ENCODE measurements at regions not wholly inside any gene's neighbourhood (a gene's known extent, or its start where the extent isn't known, plus 50 kb on each side); places are given as distances from the start of the nearest gene placed in this dataset.

DNA sequence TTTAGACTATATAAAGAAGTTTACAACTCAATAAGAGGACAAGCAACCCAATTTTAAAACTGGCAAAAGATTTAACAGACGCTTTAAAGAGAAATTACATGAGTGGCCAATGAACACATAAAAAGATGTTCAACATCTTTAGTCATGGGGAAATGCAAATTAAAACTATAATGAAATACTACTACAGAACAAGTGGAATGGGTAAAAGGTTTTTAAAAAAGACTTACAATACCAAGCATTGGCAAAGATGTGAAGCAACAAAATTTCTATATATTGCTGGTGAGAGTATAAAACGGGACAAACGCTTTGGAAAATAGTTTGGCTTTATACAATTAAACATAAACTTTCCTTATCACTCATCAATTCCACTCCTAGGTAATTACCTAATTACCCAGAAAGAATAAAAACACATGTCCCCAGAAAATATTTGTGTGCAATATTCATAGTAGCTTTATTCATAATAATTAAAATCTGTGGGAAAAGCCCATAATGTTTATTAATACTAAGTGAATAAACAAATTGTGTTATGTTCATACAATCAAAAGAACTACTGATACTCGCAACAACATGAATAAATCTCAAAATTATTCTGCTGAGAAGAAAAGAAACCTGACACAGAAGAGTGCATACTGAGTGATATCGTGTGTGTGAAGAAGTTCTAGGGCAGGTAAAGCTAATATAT, 76.7 kb upstream of the MYCN start:
- no peak for DNase-seq (ENCODE audit: low read depth, low spot score)

DNA sequence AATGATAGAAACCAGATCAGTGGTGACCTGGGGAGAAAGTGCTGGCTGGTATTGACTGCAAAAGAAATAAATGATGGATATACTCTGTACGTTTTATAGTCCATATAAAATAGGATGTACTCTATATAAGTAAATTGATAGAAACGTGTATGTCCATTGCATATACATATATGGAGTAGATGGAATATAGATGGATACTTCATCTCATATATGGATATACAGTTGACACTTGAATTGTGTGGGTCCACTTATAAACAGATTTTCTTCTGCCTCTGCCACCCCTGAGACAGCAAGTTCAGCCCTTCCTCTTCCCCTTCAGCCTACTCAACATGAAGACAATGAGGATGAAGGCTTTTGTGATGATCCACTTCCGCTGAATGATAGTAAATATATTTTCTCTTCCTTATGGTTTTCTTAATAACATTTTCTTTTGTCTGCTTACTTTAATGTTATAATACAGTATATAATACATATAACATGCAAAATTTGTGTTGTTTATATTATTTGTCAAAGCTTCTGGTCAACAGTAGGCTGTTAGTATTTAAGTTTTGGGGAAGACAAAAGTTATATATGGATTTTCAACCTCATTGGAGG, 76.1 kb upstream of the MYCN start:
- no peak for DNase-seq (ENCODE audit: low read depth, low spot score)

DNA sequence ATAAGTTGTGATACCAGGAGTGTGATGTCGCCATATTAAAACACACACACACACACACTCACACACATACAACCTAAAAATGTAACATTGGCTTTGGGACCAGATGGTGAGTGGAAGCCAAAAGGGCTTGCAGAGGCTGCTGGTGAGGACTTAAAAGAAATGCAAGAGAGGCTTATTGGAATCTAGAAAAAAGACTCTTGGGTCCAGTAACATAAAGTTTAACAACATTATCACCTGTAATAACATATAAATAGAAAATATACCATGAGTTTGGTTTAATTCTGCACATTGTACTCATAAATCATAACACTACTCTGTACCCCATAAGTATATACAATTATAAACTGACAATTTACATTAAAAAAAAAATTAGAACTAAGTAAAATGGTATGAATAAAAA, 74.4 kb upstream of the MYCN start:
- DNase-seq (ENCODE audit: low read depth, low spot score): no peak

DNA sequence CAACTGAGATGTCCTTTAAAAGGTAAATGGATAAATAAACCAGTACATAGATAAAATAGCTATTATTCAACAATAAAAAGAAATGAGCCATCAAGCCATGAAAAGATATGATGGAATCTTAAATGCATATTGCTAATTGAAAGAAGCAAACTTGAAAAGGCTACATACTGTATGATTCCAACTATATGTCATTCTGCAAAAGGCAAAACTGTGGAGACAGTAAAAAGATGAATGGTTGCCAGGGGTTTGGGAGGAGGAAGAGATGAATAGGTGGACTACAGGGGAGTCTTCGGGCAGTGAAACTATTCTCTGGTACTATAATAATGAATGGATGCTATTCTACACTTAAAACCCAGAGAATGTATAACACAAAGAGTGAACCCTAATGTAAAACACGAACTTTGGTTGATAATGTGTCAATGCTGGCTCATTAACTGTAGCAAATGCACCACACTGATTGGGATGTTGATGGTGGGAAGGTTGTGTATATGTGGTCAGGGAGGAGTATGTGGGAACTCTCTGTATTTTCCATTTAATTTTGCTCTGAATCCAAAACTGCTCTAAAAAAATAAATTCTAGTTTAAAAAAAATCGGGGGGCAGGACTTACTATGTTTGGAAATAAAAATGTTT, 73.7 kb upstream of the MYCN start:
- no peak for DNase-seq (ENCODE audit: low read depth, low spot score)

DNA sequence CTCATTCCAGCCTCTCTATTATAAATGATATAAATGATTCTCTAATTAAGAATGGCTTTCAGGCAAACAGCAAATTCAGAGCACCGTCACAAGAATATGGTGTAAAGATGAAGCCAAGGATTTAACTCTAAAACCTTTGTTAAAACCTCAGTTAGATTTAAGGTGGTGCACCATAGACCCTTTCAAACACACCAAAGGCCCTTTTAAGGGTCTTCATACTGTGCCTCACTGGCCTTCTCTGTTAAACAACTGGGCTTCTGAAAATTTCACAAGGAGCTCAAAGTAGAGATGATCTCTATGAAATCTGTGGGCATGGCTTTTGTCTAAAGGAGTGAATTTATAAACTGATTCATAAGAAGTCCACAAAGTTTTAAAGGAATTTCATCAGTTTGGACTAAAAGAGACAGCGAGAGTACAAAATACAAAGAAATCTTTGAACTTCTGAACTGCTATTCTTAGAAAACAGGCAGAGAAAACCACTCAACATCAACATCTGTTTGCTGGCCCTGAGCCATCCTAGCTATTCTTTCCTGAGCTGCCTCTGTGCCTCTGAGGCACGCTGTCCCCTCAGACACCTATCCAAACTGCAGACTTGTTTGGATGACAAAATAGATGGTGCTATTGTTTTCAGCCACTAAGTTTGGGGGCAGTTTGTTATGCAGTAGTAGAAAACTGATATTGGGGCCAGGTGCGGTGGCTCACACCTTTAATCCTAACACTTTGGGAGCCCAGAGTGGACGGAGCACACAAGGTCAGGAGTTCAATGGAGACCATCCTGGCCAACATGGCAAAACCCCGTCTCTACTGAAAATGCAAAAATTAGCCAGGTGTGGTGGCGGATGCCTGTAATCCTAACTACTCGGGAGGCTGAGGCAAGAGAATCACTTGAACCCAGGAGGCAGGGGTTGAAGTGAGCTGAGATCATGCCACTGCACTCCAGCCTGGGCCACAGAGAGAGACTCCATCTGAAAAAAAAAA, 72.9 kb upstream of the MYCN start:
- no peak for DNase-seq (ENCODE audit: low read depth, low spot score)

DNA sequence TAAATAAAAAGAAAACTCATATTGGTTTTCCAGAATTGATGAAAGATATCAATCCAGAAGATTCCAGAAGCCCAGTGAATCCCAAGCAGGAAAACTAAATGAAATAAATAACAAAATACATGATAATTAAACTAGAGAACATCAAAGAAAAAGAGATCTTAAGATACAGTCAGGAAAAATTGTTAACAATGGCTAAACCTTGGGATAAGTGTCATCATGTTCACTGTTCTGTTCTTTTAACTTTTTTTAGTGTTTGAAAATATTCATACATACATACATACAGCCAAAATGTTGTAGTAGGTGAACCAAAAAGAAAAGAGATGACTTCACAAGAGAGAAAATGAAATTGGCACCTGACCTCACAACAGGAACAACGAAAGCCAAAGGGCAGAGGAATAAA, 72.2 kb upstream of the MYCN start:
- DNase-seq (ENCODE audit: low read depth, low spot score): no peak

DNA sequence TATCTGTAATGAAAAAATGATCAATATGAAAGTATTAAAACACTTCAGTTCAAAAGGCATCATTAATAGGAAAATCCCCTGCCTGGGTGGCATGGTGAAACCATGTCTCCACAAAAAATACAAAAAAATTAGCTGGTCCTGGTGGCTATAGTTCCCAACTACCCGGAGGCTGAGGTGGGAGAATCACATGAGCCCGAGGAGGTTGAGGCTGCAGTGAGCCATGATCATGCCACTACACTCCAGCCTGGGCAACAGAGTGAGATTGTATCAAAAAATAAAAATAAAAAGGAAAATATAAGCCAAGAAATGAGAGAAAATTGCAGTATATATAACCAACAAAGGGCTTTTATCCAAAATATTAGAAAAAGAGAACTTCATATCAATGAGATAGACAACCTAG, 71.6 kb upstream of the MYCN start:
- no peak for DNase-seq (ENCODE audit: low read depth, low spot score)

DNA sequence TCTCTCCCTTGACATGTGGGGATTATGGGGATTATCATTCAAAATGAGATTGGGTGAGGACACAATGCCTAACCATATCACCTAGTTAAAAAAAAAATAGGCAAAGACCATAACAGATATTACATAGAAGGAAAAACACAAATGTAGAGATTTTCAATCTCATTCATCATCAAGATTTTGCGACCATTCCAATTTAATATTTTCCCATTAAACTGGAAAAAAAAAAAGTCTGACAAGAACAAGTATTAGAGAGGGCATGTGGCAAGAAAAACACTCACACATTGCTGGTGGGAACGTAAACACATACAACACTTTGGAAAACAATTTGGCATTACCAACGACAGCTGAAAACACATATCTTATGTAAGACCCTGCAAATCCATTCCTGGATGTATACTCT, 71.0 kb upstream of the MYCN start:
- no peak for DNase-seq (ENCODE audit: low read depth, low spot score)

DNA sequence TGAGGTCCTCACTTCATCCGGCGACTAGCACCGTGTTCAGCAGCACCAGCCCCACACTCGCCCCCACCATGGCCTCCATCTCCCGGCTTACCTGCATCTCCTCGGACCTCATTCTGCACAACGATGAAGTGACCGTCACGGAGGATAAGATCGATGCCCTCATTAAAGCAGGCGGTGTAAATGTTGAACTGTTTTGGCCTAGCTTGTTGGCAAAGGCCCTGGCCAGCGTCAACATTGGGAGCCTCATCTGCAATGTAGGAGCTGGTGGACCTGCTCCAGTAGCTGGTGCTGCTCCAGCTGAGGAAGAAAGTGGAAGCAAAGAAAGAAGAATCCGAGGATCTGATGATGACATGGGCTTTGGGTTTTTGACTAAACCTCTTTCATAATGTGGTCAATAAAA, 70.5 kb upstream of the MYCN start:
- no peak for DNase-seq (ENCODE audit: low read depth, low spot score)

DNA sequence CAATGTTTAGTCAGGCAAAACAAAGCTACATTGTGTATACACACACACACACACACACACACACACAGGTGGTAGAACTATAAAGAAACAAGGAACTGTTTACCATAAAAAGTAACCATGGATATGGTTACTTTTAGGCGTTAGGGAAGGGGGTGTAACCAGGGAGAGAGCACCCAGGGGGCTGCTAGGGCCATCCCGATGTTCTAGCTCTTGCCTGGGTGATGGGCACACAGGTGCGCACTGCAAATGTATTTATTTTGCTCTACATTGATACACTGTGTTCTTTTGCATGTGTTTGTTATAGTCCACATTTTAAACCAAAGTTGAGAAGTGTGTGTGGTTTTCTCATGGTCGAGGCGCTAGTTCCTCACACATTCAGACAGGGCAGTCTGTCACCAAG, 69.8 kb upstream of the MYCN start:
- DNase-seq (ENCODE audit: low read depth, low spot score): no peak

DNA sequence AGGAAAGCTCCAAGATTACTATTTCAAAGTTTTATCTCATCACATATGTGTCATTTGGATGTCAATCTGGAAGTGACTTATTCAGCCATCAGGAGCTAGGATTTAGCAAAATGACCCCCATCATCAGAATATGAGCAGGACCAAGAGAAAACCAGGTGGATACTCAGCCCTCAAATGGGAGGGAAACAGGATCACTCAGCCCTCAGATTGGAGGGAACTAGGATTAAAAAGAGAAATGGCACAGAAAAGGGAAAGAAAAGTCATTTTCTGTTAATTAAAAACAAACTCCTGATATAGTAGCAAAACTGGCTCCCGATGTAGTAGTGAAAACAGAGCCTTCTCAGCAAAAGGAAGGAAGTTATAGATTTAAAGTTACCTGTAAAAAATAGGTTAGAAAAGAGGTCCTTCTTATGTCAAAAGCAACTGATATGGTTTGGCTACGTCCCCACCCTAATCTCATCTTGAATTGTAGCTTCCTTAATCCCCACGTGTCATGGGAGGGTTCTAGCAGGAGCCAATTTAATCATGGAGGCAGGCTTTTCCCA, 69.0 kb upstream of the MYCN start:
- DNase-seq (ENCODE audit: low read depth, low spot score): no peak

DNA sequence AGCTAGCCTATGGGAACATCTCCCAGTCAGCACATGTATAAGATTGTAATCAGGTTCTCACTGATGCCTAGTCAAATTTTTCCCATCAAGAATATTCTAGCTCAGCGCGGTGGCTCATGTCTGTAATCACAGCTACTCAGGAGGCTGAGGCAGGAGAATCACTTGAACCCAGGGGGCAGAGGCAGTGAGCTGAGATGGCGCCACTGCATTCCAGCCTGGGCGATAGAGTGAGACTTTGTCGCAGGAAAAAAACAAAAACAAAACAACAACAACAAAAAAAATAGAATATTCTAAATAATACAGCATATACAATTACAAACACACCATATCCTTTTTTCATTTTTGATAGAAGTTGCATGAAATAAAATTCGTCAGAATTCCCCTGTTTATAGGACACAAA, 67.5 kb upstream of the MYCN start:
- DNase-seq (ENCODE audit: low read depth, low spot score): no peak

DNA sequence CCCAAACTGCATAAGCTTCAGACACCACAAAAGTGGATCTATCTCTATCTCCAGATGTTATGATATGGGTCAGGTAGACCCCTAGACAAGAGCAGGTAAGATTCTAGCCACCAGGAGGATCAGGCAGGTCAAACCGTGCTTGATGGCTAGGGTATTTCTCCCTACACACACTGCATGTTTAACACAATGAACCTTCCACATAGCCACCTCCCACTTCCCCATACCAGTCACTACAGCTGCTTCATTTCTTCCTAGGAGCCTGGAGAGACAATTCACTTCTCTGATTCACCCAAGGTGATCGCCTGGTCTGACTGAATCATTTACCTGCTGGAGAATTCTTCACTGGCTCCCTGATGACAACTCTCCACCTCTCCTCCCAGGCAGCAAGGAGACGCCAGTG, 66.0 kb upstream of the MYCN start:
- DNase-seq (ENCODE audit: low read depth, low spot score): peak; percentile 30

DNA sequence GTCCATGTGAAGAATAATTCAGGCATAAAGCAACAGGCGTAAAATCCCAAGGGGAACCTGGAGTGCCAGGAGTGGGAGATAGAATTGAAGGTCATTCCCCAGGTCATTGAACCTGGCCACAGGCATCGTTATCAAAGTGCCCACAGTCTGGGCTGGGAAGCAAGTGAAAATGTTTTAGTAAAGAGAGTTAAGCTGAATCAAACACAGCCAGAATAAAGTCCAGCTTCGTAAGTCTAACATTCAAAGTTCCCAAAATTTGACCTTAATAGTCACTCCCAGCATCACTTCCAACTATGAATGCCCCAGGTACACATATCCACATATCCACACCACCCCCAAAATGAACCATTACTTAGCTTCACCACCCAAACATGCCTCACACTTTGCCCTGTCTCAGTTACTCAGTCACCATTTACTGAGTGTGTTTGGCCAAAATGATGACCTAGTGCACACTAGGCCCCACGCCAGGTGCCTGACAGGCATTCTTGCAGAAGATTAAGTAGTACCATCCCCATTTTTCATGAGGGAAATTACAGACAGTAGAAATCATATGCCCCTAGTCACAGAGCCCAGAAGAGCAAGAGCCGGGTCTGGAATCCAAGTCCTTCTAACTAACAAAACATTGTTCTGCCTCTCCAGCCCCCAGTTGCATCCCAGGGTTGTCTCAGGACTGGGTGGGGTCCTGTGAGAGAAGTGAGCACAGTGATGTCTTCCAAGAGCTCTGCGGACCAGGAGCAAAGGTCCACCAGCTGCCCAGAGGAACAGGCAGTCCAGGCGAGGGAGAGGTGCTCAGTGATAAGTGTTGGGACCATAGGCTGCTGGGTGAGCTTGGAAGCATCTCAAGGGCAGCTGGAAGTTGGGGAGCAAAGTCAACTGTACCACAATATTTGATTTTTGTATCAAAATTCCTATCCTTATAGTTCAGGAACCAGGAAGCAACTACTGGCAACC, 65.2 kb upstream of the MYCN start:
- DNase-seq (ENCODE audit: low read depth, low spot score): no peak

DNA sequence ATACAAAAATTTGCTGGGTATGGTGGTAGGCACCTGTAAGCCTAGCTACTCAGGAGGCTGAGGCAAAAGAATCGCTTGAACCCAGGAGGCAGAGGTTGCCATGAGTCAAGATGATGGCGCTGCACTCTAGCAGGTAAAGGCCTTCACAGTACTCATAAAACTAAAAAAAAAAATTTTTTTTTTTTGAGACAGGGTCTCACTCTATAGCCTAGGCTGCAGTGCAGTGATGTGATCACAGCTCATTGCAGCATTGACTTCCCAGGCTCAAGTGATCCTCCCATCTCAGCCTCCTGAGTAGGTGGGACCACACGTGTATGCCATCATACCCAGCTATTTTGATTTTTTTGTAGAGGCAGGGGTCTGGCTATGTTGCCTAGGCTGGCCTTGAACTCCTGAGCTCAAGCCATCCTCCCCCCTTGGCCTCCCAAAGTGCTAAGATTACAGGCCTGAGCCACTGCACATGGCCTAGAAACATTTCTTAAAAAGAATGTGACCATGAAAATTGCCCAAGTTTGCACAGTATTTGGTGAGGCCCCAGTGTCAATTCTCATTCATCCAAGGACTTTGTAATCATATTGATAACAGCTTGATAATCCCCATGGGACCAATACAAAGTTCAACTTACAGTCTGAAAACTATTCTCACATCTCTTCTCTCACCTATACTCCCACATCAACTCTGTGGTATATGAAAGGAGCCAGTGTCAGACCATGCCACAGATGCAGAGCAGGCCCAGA, 64.2 kb upstream of the MYCN start:
- DNase-seq (ENCODE audit: low read depth, low spot score): no peak

DNA sequence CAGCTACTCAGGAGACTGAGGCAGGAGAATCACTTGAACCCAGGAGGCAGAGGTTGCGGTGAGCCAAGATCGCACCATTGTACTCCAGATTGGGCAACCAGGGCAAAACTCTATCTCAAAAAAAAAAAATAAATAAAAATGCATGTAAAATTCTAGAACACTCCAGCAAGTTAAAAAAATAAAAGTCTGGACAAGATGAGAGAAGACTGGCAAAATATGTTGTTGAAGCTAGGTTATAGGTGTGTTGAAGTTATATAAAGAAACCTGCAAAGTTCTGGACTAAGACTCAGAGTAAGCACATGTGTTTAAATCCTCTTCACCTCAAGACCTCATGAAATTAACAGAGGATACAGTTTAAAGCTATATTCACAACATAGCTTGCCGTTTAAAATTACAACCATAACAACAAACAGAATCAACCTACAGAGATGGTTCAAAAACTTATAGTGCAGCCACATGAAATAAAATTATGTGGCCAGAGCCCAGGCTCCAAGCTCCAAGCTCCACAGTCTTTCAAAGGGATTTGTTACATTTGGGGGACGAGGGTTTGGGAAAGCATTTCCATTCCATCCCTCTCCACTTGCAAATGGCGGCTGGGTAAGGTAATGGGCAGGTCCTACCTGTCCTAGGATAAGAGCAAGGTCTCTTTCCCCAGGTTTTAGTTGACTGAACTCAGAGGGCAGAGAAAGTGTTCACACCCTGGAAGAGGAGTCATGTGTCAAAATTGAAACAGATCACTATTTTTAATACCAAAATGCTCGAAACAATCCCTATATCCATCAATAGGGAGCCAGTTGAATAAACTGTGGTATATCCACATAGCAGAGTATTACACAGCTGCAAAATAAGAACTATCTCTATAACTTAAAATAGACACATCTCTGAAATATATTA, 59.9 kb upstream of the MYCN start:
- DNase-seq (ENCODE audit: low read depth, low spot score): no peak

DNA sequence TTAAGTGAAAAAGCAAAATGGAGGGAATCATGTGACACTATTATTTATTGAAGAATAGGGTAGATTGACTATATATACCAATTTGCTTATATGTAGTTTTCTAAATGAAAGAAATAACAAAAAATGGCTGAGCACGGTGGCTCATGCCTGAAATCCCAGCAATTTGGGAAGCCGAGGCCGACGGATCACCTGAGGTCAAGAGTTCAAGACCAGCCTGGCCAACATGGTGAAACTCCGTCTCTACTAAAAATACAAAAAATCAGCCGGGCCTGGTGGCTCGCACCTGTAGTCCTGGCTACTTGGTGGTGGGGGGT, 59.3 kb upstream of the MYCN start:
- DNase-seq (ENCODE audit: low read depth, low spot score): no peak

DNA sequence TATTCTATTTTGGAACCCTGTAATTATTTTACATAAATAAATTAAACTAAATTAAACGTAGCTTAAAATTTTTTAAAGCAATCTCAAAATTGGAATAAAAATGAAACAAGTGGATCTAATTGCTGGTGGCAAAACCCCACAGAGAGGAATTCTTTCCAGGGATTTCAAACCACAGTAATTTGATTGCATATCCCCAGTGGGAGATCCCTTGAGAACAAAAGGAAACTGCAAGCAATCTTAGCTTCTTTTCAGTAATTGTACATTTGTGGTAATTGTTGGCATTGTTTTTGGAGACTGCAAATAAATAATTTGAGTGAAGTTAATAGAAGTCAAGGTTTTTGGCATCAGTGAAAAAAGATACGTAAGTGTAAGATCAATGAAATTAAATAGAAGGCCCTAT, 58.7 kb upstream of the MYCN start:
- no peak for DNase-seq (ENCODE audit: low read depth, low spot score)

DNA sequence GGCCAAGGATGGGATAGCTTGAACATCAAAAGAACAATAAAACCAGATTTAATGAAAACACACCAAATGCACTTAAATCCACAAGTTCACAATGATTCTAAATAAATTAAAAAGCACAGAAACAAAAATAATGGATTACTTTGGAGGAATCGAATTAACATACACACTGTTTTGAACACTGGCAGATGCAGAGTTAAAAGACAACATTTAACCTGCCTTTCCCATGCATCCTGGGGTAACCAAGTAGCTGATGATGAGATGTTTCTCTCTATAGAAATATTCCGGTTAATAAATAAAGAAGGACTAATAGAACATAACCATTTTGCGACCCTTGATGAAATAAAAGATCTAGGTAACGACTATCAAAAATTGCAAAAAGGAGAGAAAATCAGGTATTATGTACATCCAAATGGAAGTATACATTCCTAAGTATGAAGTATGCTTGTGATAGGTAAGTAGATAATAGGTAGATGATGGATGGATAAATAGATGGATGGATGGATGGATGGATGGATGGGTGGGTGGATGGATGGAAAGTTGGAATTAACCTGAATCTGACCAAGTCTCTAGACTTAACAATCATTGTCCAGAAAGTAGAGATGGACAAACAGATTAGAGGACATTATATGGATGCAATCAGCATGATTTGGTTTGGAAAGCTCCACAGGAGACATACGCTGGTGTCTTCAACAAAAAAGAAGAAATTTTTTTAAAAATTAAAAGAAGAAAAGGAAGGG, 57.4 kb upstream of the MYCN start:
- DNase-seq (ENCODE audit: low read depth, low spot score): no peak

Measured in ELF-1 (cell line).